HL-60 (cell line): ENCODE measurements at regions not wholly inside any gene's neighbourhood (a gene's known extent, or its start where the extent isn't known, plus 50 kb on each side); places are given as distances from the start of the nearest gene placed in this dataset.

Experiments used
- DNase-seq, 2 experiments: peaks; one replicate each; pipeline ENCODE4 v3.0.0-alpha.2; 2010 to 2020; ENCODE audit warnings: low read depth in 1 of 2, low spot score in 1 of 2
- H3K27ac ChIP-seq: fragments of 250-450 bp; sonication (Bioruptor Pico); replicated peaks from 2 replicates; pipeline ENCODE4 v1.5.1; 2020; ENCODE audit warnings: mild to moderate bottlenecking, moderate library complexity
- H3K27me3 ChIP-seq: fragments of 250-450 bp; sonication (Bioruptor Pico); 2 replicates; pipeline ENCODE4 v1.5.1; 2021; ENCODE audit warnings: mild to moderate bottlenecking, moderate library complexity; ENCODE audit not compliant: insufficient read depth, poor library complexity, severe bottlenecking
- H3K4me3 ChIP-seq: replicated peaks from 2 replicates; pipeline ENCODE4 v1.5.1; 2011; ENCODE audit warnings: mild to moderate bottlenecking, control low read depth, low read length; ENCODE audit not compliant: insufficient read depth
- CTCF ChIP-seq: IDR thresholded peaks from one replicate; pipeline ENCODE4 v1.5.1; 2011; ENCODE audit warnings: low read length, control low read depth, inconsistent platforms; ENCODE audit not compliant: insufficient read depth
- GABPA ChIP-seq: IDR thresholded peaks from 2 replicates; pipeline ENCODE4 v1.6.1; 2012; ENCODE audit warnings: low read depth
- POLR2AphosphoS5 ChIP-seq: IDR thresholded peaks from 2 replicates; pipeline ENCODE4 v1.6.1; 2012; ENCODE audit warnings: low read depth
- REST ChIP-seq: IDR thresholded peaks from 2 replicates; pipeline ENCODE4 v1.6.1; 2012; ENCODE audit warnings: low read depth; ENCODE audit not compliant: insufficient replicate concordance
- SPI1 ChIP-seq: IDR thresholded peaks from 2 replicates; pipeline ENCODE4 v1.6.1; 2012; ENCODE audit warnings: low read depth, mild to moderate bottlenecking, borderline replicate concordance

GRCh38 chr12:85394809-85395208 is 114.8 kb downstream of the ALX1 start:
- Histone ChIP-seq H3K27ac (no peak overlapping the region), H3K27me3 (no peaks in the 10 kb centered on the region), H3K4me3 (no peak overlapping the region)
- TF ChIP-seq GABPA (no peak), SPI1 (no peak), POLR2AphosphoS5 (no peak), CTCF (no peak), REST (no peak)
- no peak for DNase-seq

DNA sequence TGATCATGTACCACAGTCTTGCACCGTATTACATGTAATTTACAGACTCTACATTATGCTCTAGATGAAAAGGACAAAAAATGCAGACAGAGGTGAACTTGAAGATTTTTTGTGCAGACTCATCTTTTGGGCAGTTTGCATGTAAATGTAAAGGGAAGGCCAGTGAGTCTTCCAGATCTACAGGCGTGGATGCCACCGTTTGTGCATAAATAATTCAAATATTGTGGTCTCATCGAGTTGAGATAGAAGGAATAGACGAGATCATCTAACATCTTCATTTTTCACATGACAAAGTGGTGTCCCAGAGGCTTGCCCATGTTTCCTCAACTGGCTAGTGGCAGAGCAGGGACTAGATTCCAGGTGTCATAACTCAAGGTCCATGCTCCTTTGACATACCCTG is 125.2 kb downstream of the ALX1 start:
- DNase-seq, result no peak
- Histone ChIP-seq H3K4me3 (no peak overlapping the region), H3K27ac (no peak overlapping the region), H3K27me3 (no peaks in the 10 kb centered on the region)
- TF ChIP-seq CTCF (no peak), REST (no peak), SPI1 (no peak), GABPA (no peak), POLR2AphosphoS5 (no peak)

- no peak for DNase-seq
- TF ChIP-seq REST, result no peak
- TF ChIP-seq SPI1, result no peak
- no peak for TF ChIP-seq CTCF
- no peak for TF ChIP-seq GABPA
- TF ChIP-seq POLR2AphosphoS5, result no peak
- Histone ChIP-seq H3K27me3 (no peaks in the 10 kb centered on the region), H3K4me3 (no peak overlapping the region), H3K27ac (no peak overlapping the region)
Observed at GRCh38 chr12:85405781-85406522, 125.9 kb downstream of the ALX1 start.
